Retinal pigment epithelial cell (primary cell): ENCODE measurements at regions not wholly inside any gene's neighbourhood (a gene's known extent, or its start where the extent isn't known, plus 50 kb on each side); places are given as distances from the start of the nearest gene placed in this dataset.

ENCODE experiments used
- DNase-seq: peaks from one replicate; pipeline ENCODE4 v3.0.0-alpha.2; 2010; ENCODE audit warnings: low read depth
- H3K4me3 ChIP-seq: 2 replicates; pipeline ENCODE4 v1.5.1; 2011; ENCODE audit warnings: mild to moderate bottlenecking, low read length, control low read depth, moderate library complexity
- TF ChIP-seq, protein P1 (sequence below): conservative IDR thresholded peaks from 2 replicates; pipeline ENCODE4 v1.5.1; 2011; ENCODE audit warnings: low read depth, low read length, control low read depth, inconsistent platforms

GRCh38 chr21:28734522-28735175 lies 258.0 kb downstream of the LTN1 start:
- no peak for DNase-seq
- no peak overlapping the region for H3K4me3 ChIP-seq
- TF ChIP-seq, protein P1, sequence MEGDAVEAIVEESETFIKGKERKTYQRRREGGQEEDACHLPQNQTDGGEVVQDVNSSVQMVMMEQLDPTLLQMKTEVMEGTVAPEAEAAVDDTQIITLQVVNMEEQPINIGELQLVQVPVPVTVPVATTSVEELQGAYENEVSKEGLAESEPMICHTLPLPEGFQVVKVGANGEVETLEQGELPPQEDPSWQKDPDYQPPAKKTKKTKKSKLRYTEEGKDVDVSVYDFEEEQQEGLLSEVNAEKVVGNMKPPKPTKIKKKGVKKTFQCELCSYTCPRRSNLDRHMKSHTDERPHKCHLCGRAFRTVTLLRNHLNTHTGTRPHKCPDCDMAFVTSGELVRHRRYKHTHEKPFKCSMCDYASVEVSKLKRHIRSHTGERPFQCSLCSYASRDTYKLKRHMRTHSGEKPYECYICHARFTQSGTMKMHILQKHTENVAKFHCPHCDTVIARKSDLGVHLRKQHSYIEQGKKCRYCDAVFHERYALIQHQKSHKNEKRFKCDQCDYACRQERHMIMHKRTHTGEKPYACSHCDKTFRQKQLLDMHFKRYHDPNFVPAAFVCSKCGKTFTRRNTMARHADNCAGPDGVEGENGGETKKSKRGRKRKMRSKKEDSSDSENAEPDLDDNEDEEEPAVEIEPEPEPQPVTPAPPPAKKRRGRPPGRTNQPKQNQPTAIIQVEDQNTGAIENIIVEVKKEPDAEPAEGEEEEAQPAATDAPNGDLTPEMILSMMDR, result no peak

DNA sequence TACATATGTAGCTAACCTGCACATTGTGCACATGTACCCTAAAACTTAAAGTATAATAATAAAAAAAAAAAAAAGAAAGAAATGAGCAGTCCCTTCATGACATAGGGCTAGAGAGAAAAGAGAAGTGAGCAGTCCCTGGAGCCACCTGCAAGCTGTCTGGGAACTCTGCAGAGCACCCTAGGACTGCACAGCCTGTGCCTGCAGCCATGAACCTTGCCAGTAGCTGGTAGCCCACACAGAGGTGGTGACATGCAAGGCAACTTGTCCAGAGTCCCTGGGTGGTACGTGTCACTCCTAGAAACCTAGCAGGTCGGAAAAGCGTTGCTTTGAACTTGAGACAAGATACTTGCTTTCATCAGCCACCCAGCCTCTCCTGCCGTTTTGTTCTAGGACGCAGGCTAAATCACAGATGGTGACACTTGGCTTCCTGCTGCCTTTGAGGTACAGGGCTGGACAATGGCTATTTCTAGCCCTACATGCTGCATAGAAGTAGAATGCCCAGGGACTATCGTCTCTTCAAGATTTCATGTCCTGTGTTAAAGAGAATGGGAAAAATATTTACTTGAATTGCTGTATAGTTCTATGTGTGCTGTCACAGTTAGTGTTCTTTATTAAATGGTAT lies 260.9 kb downstream of the LTN1 start:
- TF ChIP-seq, protein P1, result no peak

DNA sequence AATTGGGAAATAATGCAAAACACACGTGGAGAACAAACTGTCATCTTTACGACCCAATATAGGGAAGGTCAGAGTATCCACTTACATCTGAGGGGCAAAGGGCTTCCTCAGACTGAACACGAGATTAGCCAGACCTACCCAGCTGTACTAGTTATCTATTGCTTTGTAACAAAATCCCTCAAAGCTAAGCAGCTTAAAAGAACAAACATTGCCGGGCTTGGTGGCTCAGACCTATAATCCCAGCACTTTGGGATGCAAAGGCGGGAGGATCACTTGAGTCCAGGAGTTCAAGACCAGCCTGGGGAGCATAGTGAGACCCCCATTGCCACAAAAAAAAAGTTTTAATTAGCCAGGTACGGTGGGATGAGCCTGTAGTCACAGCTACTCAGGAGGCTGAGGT lies 262.8 kb downstream of the LTN1 start:
- TF ChIP-seq, protein P1, result no peak
- DNase-seq, result no peak
- H3K4me3 ChIP-seq, result no peak overlapping the region

More for the DNA sequence above, 260.9 kb downstream of the LTN1 start:
- DNase-seq, result no peak
- no peak overlapping the region for H3K4me3 ChIP-seq

DNA sequence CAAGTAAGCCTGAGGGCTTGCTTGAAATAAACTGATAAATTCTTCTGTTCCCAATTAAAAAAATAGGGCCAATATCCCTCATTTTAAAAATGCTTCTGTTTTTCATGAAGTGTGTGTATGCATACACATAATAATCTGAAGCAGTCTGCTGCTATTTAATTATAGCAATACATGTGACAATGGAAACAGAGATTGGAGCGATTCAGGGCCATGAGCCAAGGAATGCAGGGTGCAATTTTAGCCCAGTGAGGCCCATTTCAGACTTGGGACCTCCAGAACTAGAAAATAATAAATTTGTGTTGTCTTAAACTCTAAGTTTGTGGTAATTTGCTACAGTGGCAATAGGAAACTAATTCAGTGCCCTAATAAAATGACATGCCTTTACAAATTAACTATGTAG lies 264.9 kb downstream of the LTN1 start:
- H3K4me3 ChIP-seq, result no peak overlapping the region

DNA sequence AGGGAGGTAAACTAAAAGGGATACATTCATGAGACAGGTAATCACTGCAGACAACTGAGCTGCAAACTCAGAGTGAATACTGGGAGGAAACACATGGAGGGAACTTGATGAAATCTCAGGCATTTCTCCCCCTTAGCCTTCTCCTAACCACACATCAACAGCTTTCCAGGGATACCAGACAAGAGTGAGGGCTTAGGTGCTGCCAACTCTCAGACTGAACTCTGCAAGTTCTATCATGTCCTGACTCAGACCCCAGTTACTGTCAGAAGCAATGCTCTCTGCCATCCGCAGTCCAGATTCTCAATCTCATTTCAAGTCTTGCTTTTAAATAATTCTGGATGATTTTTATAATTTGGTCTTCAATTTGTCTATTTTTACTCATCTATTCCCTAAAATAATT lies 267.3 kb downstream of the LTN1 start:
- no peak for DNase-seq
- TF ChIP-seq, protein P1, result no peak
- no peak overlapping the region for H3K4me3 ChIP-seq

More for the DNA sequence above, 264.9 kb downstream of the LTN1 start:
- DNase-seq, result no peak
- TF ChIP-seq, protein P1, result no peak

DNA sequence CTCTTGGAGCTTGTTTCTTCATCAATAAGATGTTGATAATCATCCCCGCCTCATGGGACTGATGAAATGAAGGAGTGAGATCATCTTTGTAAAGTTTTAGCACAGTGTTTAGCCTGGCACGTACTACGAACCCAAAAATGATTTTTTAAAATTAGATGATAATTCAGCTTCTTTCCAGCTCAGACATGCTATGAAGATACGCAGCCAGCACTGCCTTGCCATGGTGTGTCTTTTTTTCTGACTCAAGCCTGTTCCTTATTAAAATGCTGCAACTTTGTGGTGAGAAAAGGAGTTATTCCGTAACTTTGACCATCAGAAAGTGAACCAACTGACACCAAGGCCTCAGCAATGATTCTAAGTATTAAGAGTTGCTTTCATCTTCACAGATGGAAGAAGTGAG lies 269.0 kb downstream of the LTN1 start:
- no peak for DNase-seq
- H3K4me3 ChIP-seq, result no peak overlapping the region
- TF ChIP-seq, protein P1, result no peak

DNA sequence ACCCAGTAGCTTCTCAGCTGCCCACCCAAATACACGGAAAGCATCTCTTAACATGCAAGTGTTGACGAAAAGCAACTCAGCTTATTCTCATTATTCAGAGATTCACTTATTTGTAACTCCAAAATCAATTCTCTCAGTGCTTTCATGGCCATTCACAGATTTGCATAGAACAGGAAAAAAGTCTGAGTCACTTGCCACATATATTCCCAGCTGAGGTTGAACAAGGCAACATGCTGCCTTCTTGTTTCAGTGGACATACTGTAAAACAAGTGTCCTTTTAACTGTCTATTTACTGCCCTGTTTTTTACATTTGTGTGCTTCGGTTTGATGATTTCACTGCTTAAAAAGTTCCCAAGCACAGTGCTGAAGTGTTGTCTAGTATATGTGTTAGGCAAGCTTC lies 273.0 kb downstream of the LTN1 start:
- TF ChIP-seq, protein P1, result no peak
- no peak overlapping the region for H3K4me3 ChIP-seq
- no peak for DNase-seq
